Fibroblast of lung (primary cell): ENCODE measurements at regions not wholly inside any gene's neighbourhood (a gene's known extent, or its start where the extent isn't known, plus 50 kb on each side); places are given as distances from the start of the nearest gene placed in this dataset.

Experiments used
- DNase-seq, 2 donors: peaks; one replicate each; pipeline versions ENCODE4 v3.0.0 to v3.0.0-alpha.2; 2010; ENCODE audit warnings: low read depth in 2 of 2
- H2AFZ ChIP-seq: 2 replicates; pipeline ENCODE4 v1.5.1; 2012; ENCODE audit warnings: low read length, control low read depth, inconsistent platforms
- H3K27ac ChIP-seq: 2 replicates; pipeline ENCODE4 v1.5.1; 2011; ENCODE audit warnings: low read length, control low read depth; ENCODE audit not compliant: insufficient read depth
- H3K27me3 ChIP-seq: 2 replicates; pipeline ENCODE4 v1.5.1; 2011; ENCODE audit warnings: mild to moderate bottlenecking, low read length; ENCODE audit not compliant: control insufficient read depth, insufficient read depth
- H3K36me3 ChIP-seq: 2 replicates; pipeline ENCODE4 v1.5.1; 2011; ENCODE audit warnings: low read length; ENCODE audit not compliant: control insufficient read depth, insufficient read depth
- H3K4me1 ChIP-seq: 2 replicates; pipeline ENCODE4 v1.5.1; 2011; ENCODE audit warnings: low read length; ENCODE audit not compliant: control insufficient read depth, insufficient read depth; ENCODE audit errors: extremely low read depth
- H3K4me2 ChIP-seq: 2 replicates; pipeline ENCODE4 v1.5.1; 2011; ENCODE audit warnings: low read length, control low read depth; ENCODE audit not compliant: insufficient read depth; ENCODE audit errors: extremely low read depth
- H3K4me3 ChIP-seq, 4 experiments: fragments of 200-600 bp in 1 of 4; sonication (generic) in 1 of 4; replicated peaks in 1 of 4; 2 replicates each; pipeline ENCODE4 v1.5.1; 2011 to 2016; ENCODE audit warnings: low read length in 4 of 4, low read depth in 3 of 4, mild to moderate bottlenecking in 3 of 4, control low read depth in 2 of 4, inconsistent platforms in 1 of 4, mixed read lengths in 1 of 4; ENCODE audit not compliant: insufficient read depth in 1 of 4; ENCODE audit errors: control extremely low read depth in 1 of 4
- H3K79me2 ChIP-seq: 2 replicates; pipeline ENCODE4 v1.5.1; 2012; ENCODE audit warnings: mild to moderate bottlenecking, low read length, inconsistent platforms; ENCODE audit not compliant: control insufficient read depth, insufficient read depth
- H3K9ac ChIP-seq: 2 replicates; pipeline ENCODE4 v1.5.1; 2011; ENCODE audit warnings: mild to moderate bottlenecking, low read length, control low read depth; ENCODE audit not compliant: insufficient read depth
- H3K9me3 ChIP-seq: 2 replicates; pipeline ENCODE4 v1.5.1; 2012; ENCODE audit warnings: low read depth, low read length; ENCODE audit not compliant: control insufficient read depth, insufficient read depth
- H4K20me1 ChIP-seq: 2 replicates; pipeline ENCODE4 v1.5.1; 2011; ENCODE audit warnings: low read length; ENCODE audit not compliant: control insufficient read depth, insufficient read depth; ENCODE audit errors: extremely low read depth
- EZH2 ChIP-seq: IDR thresholded peaks from 2 replicates; pipeline ENCODE4 v1.5.1; 2012; ENCODE audit warnings: low read length, control low read depth, mild to moderate bottlenecking; ENCODE audit errors: missing control alignments
- TF ChIP-seq, protein P1 (sequence below), 2 donors: IDR thresholded peaks in 1 of 2; conservative IDR thresholded peaks in 1 of 2; 1 replicate in 1 of 2; 2 replicates in 1 of 2; pipeline ENCODE4 v1.5.1; 2011 to 2012; ENCODE audit warnings: low read length in 2 of 2, control low read depth in 1 of 2, inconsistent platforms in 1 of 2, low read depth in 1 of 2, mild to moderate bottlenecking in 1 of 2

- no peaks in the 10 kb centered on the region for H3K36me3 ChIP-seq
- H3K4me3 ChIP-seq = no peak overlapping the region
- no peak overlapping the region for H2AFZ ChIP-seq
- H3K27ac ChIP-seq = no peak overlapping the region
- H3K27me3 ChIP-seq = no peaks in the 10 kb centered on the region
- H4K20me1 ChIP-seq = no peaks in the 10 kb centered on the region
- H3K4me2 ChIP-seq = no peak overlapping the region
- H3K9me3 ChIP-seq = no peaks in the 10 kb centered on the region
- no peak overlapping the region for H3K9ac ChIP-seq
- DNase-seq = no peak
- no peaks in the 10 kb centered on the region for H3K79me2 ChIP-seq
- TF ChIP-seq, protein P1, sequence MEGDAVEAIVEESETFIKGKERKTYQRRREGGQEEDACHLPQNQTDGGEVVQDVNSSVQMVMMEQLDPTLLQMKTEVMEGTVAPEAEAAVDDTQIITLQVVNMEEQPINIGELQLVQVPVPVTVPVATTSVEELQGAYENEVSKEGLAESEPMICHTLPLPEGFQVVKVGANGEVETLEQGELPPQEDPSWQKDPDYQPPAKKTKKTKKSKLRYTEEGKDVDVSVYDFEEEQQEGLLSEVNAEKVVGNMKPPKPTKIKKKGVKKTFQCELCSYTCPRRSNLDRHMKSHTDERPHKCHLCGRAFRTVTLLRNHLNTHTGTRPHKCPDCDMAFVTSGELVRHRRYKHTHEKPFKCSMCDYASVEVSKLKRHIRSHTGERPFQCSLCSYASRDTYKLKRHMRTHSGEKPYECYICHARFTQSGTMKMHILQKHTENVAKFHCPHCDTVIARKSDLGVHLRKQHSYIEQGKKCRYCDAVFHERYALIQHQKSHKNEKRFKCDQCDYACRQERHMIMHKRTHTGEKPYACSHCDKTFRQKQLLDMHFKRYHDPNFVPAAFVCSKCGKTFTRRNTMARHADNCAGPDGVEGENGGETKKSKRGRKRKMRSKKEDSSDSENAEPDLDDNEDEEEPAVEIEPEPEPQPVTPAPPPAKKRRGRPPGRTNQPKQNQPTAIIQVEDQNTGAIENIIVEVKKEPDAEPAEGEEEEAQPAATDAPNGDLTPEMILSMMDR (conservative IDR thresholded peaks at IDR 0.05 in 1 of 2, IDR thresholded peaks at IDR 0.05 in 1 of 2; ENCODE audit: low read depth in 1 of 2, low read length in 2 of 2) = no peak
- no peak for TF ChIP-seq EZH2
- H3K4me1 ChIP-seq = no peaks in the 10 kb centered on the region
These were observed 82.4 kb upstream of the PDE1C start for GRCh38 chr7:32152576-32152975.

GRCh38 chr7:32150589-32150988 is 80.4 kb upstream of the PDE1C start:
- H3K36me3 ChIP-seq = no peaks in the 10 kb centered on the region
- H3K9ac ChIP-seq = no peak overlapping the region
- DNase-seq = no peak
- no peaks in the 10 kb centered on the region for H3K4me1 ChIP-seq
- H3K27me3 ChIP-seq = no peaks in the 10 kb centered on the region
- H3K4me3 ChIP-seq = no peak overlapping the region
- no peaks in the 10 kb centered on the region for H3K79me2 ChIP-seq
- H2AFZ ChIP-seq = no peak overlapping the region
- H4K20me1 ChIP-seq = no peaks in the 10 kb centered on the region
- no peak overlapping the region for H3K27ac ChIP-seq
- H3K4me2 ChIP-seq = no peak overlapping the region
- no peaks in the 10 kb centered on the region for H3K9me3 ChIP-seq
- TF ChIP-seq EZH2 = no peak
- TF ChIP-seq, protein P1 (conservative IDR thresholded peaks at IDR 0.05 in 1 of 2, IDR thresholded peaks at IDR 0.05 in 1 of 2; ENCODE audit: low read depth in 1 of 2, low read length in 2 of 2) = no peak

DNA sequence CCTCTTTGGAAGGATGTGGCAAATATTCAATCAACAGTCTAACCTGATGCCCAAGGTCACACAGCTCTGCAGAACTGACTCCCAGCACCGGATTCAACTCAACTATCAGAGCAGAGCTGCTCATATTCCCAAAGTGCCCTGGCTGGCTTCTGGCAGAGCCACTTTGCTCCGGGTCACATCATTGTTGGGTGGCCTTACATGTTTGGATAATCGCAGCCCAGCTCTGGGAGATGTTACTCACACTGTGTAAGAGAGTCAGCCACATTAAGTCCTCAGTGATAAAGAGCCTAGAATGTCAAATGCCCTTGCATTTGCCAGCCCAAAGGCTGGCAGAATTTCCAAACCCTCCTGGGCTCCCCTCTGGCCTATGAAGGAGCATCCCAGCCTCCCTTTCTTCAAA is 79.8 kb upstream of the PDE1C start:
- Histone ChIP-seq H4K20me1 (no peaks in the 10 kb centered on the region), H3K4me3 (no peak overlapping the region), H3K36me3 (no peaks in the 10 kb centered on the region), H3K27ac (no peak overlapping the region), H3K9me3 (no peaks in the 10 kb centered on the region), H3K4me2 (no peak overlapping the region), H3K4me1 (no peaks in the 10 kb centered on the region), H3K27me3 (no peaks in the 10 kb centered on the region), H2AFZ (no peak overlapping the region), H3K79me2 (no peaks in the 10 kb centered on the region), H3K9ac (no peak overlapping the region)
- TF ChIP-seq, protein P1 (conservative IDR thresholded peaks at IDR 0.05 in 1 of 2, IDR thresholded peaks at IDR 0.05 in 1 of 2; ENCODE audit: low read depth in 1 of 2, low read length in 2 of 2) = no peak
- no peak for TF ChIP-seq EZH2
- DNase-seq = no peak
